Renal cortical epithelial cell (primary cell): ENCODE measurements at regions not wholly inside any gene's neighbourhood (a gene's known extent, or its start where the extent isn't known, plus 50 kb on each side); places are given as distances from the start of the nearest gene placed in this dataset.
"Not testable (repeated sequence)": the region's sequence is repeated elsewhere in the genome, so short reads cannot be mapped to it uniquely, and the experiment has no call there.

Source experiments
- DNase-seq: peaks from one replicate; pipeline ENCODE4 v3.0.0-alpha.2; 2011; ENCODE audit warnings: low read depth

DNA sequence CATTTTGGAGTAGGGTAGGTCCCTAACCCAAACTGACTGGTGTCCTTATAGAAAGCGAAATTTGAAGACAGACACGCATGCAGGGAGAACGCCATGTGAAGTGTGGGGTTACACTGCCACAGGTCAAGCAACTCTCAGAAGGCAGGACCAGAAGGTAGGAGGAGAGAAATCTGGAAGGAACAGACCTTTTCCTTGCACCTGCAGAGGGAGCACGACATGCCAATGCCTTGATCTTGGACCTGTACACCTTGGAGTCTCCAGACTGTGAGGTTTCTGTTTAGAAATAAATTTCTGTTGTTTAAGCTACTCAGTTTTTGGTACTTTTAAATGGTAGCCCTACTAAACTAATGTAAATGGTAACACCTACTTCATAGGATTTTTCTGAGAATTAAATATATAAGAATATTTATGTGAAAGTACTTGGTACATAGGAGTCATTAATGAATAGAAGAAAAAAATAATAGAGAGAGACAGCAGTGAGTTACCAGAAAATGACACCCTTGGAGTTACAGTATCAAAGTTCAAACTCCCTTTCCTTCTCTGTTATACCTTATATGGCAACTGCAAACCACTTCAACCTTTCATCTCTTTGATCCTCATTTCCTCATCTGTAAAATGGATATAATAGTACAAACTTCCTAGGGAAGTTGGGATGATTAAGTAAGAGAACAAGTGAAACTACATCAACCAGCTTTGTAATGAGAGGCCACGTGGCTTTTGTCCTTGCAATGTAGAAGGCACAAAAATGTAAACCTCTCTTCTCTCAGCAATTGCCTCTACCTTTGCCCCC is 184.9 kb upstream of the PARD3B start:
- DNase-seq = no peak

DNA sequence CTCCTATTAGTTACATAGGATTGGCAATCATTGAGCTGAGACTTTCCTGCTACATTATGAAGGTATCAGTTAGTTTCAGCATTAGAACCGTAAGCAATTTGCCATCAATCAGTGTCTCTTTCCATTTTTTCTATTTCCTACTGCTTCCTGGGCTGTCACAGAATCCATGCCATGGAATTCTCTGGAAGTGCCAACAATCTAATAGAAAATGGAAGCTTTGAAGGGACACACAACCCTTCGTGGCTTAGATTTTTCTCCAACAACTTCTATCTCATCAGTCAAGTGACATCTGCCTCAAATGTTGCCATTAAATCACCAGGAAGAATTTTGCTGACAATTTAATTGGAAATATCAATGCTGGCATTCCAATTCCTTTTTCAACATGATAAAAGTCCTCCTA is 183.5 kb upstream of the PARD3B start:
- DNase-seq = no peak

DNA sequence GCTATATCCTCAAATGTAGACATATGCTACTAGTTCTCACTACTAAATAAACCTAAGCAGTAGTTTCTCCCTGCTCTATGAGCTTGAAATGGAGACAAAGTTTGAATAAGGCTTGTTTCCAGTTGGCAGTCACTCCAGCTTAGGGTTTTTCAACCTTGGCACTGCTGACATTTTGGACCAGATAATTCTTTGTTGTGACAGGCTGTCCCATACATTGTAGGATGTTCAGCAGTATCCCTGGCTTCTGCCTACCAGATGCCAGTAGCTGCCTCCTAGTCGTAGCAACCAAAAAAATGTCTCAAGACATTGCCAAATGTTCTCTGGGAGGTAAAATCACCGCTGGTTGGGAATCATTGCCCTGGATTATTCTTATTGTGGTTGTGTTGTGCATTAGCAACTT is 182.7 kb upstream of the PARD3B start:
- no peak for DNase-seq

DNA sequence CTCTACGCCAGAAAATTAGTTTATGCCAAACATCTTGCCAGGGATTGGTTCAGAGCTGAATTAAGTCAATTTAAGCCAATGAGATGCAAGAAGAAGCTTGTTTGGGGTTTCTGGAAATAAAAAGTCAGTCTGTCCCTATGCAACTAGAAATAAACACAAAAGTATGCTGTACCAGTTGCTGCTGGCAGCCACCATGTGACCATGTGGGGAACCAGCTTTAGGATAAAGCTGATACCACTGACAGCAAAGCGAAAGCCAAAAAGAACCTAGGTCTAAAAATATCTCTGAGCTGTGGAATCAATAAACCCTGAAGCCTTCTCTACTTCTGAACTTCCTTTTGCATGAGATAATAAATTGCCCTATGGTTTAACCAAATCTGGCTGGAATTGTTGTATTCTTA is 181.8 kb upstream of the PARD3B start:
- no peak for DNase-seq

DNA sequence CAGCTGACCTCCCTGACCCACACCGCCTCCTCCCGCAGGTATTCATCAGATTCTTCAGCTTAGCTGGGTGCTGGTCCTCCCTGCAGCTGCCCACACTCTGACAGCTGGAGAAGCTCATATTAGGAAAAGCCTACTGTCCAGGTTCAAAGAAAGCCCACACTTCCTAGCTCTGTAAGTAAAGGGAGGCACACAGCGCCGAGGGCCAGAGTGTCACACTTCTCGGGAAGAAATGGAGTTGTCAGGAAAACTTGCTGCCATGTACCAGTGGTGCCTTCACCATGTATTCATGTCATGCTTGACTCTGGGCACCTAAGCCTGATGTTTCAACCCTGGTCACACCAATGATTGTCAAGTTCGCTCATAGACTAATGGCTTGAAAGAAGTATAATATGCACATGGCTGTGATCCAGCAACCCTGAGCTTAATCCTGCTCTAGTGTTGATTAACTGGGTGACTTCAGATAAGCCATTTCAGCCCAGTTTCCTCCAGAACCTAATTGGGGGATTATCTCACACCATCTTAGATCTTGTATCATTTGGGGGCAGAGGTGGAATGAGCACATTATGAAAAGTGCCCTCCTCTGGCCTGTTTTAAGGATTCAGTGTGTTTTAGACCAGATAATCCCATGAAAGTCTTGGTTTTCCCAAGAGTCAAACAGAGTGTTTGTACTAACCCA is 180.3 kb upstream of the PARD3B start:
- DNase-seq = no peak

DNA sequence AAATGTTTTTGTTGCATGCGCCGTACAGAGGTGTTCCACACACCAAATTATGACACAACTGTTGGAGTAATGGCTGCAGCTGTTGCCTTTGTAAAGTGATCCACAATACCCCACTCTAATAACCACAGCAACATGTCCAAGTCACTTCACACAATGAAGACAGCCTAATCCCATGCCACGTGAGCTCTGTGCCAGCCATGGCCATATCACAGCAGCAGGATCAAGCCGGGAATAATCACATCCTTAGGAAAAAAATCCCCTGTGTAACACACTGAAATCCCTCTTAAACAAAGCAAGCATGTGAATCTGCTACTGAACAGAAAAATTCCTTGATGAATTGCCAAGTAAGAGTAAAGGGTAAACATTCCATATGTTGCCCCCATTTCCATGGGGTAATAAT is 179.5 kb upstream of the PARD3B start:
- DNase-seq = no peak

DNA sequence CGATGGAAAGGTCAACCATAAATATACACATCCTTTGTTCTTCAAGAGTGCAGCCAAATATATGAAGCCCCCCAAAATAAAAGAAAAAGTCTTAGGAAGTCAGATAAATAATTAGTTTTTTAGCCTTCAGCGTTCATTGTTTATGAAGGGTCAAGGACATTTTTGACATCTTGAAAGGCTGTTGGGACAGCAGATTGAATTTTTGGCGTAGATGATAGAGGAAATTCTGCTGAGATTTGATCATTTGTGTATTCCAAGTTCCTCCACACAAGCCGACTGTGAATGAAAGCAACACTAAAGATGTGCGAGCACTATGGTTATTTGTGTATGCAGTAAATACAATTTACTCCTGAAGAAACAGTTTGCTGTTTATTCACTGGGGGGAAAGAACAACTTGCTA is 177.8 kb upstream of the PARD3B start:
- DNase-seq = no peak

DNA sequence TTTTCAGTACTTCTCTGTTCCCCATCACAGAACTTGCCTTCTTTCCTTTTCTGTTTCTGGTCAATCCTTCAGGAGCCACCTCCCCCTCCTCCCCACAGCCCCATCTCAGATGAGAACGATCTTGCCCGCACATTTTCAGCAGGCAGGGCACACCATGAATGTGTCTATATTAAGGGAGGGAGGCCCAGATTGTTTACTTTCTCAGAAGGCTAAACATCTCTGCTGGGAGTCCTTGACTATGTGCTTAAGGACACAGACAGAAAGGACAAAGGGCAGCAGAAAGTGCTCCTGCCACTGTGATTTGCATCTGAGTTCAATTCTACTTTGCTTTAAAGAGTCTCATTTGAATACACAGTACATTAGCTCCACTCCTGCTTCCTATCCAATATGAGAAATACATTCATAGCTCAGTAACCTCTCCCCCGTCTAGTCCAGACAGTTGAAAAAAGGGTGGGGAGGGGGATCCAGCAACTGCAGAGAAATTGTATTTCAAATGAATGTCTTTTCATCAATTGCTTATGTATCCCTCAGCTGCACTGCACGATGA is 175.0 kb upstream of the PARD3B start:
- DNase-seq = no peak

DNA sequence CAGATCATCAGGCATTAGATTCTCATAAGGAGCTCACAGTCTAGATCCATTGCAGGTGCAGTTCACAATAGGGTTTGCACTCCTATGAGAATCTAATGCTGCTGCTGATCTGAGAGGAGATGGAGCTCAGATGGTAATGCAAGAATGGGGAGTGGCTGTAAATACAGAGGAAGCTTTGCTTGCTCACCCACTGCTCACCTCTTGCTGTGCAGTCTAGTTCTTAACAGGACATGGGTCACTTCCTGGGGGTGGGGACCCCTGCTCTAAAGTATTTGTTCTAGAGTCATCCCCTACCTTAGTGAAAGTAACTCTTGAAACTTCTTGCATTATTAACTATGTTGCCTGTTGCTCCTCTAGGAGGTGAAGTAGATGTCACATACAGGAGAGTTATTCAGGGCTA is 171.3 kb upstream of the PARD3B start:
- DNase-seq = no peak

DNA sequence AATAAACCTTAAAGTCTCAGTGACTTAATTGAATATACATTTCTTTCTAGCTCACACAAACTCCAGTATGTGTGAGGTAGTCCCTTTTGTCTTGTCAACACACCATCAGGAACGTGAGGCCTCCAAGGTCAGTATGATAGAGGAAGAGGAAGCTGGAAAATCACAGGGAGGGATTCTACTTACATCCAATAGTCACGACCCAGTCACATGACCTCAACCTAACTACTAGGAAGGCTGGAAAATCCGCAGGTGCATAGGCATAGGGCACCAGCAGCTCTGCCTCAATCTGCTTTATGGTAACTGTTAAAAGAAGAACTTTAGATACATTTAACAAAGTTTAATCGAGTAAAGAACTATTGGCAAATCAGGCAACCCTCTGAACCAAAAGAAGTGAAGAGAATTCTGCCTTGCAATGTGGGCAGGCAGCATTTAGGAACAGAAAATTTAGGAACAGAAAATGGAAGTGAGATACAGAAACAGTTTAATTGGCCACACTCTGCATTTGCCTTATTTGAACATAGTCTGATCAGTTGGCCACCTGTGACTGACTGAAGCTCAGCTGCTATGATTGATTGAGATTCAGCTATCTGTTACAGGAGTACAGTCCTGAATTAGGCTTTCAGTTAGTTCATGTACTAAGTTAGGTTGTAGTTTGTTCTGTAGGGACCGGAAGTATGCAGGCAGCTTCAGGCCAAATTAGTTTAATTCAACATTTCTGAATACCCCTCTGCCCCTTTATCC is 165.0 kb upstream of the PARD3B start:
- no peak for DNase-seq

DNA sequence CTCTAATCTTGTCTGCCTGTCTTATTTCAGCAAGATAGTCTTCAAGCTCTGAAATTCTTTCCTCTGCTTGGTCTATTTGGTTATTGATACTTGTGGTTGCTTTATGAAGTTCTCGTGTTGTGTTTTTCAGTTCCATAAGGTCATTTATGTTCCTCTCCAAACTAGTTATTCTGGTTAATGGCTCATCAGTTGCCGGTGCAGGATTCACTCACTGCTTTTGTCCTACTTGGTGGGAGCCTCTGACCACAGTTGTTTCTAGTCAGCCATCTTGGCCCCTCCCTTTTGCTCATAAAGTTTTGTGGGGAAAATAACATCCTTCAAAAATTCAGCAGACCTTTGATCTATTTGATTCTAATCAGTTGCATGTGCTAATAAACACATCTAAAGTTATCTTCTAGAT is 158.6 kb upstream of the PARD3B start:
- no peak for DNase-seq

DNA sequence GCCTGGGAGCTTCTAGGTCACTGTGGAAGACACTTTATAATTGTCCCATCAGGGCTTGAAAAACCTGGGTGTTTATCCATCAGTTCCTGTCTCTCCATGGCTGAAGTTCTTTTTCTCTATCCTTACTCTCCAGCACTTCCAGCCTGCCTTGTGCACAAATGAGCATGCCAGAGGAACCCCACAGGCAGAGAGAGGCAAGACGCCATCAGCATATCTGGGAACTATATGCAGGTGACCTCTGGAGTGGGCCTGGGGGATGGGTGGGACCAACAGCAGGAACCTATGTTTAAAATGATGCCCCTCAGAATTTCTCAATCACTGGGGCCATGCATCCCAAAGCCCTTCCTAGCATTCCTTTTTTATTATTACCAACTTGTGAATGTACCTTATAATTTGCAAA is 156.2 kb upstream of the PARD3B start:
- no peak for DNase-seq

DNA sequence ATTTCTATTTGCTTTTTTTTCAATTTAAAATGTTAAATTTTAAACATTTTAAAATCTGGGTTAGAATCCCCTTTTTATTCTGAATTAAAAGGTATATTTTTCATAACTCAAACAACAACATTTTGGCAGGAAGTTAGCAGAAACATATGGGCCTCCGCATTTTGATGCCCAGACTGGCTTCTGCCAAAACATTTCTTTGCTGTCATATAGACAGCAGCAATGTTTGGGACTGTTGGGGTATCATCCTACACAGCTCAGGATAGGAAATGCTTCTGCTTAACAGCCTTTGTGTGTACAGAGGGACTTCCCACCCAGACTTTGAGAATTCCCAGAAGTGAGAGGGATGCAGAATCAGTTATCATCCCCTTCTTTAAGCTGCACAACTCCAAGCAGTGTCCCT is 155.4 kb upstream of the PARD3B start:
- no peak for DNase-seq

DNA sequence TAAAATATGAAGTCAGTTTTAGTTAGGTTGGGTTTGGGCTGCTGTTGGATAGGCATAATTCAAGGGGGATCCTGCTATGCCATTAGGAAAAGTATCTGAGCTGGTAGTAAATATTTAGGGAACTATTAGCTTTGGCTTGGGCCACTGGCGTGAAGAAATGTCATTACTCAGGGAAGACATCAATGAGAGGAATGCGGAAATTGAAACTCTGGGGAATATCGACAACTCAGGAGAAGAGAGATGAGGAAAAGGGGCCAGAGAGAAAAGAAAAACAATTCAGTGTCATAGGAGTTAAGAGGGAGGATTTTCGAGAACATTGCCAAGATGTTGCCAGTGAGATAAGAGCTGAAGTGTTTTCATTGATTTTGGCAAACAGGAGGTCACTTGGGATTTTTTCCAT is 149.7 kb upstream of the PARD3B start:
- DNase-seq = no peak

DNA sequence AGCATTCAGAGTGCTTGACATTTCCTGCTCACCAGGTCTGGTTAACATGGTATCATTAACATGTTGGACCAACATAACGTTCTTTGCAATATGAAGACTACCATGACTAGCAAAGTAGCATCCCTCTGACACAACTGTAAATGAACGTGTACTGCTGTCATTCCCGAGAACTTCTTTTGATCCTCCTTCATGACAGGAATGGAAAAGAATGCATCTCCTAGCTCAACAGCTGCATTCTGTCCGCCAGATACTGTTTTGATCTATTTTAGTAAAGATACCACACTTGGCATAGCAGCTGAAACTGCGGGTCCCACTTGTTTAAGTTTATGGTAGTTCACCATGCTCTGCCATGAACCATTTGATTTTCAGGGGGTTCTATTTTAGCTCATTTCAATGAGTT is 144.2 kb upstream of the PARD3B start:
- DNase-seq = no peak

DNA sequence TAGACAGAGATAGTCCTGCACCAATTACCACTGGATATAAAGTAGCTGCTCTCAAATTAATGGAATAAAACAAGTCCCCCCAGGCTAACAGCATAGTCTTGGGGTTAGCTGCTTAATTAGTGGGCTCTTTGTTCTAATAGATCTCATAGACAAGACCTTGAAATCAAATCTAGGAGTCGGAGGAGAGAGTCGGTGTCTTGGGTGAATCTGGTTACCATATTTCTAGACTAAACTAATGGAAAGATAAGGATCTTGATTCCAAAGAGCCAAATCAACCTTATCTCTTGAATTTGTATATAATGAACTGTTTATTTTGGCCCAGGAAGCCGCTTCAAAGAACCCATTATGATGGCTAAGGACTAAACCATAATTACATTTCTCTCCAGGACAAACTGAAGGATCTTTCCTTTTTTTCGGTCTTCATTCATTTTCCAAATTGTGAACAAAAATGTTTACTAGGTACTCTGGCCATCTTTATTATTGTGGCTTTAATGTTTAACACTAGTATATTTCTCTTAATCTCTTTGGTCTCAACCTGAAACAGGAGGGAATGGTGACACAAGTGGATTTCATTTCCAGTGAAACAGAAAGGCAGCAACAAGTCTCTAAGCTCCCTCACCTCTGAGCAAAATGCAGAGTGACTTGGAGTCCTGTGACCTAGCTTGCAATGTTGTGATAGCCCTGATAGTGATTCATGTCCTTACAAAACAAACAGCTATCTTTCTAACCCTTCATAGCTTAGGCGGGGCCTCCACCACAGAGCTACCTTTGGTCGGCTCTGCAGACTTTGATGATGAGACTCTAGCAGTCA is 137.9 kb upstream of the PARD3B start:
- DNase-seq = peak; percentile 66

DNA sequence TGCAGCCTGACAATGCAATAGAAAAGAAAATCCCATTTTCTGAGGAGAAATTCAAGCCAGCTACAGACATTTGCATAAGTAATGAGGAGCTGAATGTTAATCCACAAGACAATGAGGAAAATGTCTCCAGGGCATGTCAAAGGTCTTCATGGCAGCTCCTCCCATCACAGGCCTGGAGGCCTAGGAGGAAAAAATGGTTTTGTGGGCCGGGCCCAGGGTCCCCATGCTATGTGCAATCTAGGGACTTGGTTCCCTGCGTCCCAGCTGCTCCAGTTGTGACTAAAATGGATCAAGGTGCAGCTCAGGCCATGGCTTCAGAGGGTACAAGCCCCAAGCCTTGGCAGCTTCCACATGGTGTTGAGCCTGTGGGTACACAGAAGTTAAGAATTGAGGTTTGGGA is 132.5 kb upstream of the PARD3B start:
- not testable (repeated sequence) for DNase-seq

DNA sequence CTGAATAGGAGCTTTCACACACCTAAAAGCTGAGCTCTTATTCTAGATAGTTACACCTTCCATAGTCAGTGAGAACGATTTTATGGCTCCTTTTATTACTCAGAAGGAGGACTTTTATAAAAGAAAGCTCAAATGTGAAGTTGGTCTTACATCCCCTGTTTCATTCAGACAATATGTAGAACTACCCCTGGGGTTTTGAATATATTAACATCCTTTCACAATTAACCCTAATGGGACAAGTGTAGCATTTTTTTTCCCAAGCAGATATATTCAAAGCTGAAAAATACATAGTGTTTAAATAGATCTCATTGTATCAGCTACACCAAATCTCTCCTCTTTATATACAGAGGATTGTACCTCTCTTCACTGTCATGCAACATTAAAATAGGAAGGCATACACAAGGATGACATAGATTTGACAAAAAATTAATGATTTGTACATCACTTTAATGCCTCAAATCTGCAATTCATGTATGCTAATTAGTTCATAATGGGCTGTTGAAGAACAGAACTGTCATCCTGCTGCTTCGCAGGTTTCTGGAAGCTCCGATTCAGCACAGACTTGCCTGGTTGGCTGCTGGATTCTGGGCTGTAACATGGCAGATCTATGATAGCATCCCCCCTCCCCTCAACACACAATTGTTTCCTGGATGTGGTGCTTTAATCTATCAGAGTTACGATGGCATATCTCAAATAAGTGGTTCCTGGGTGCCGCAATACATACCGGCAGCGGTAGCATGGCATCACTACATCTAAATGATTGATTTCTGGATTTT is 129.7 kb upstream of the PARD3B start:
- no peak for DNase-seq

DNA sequence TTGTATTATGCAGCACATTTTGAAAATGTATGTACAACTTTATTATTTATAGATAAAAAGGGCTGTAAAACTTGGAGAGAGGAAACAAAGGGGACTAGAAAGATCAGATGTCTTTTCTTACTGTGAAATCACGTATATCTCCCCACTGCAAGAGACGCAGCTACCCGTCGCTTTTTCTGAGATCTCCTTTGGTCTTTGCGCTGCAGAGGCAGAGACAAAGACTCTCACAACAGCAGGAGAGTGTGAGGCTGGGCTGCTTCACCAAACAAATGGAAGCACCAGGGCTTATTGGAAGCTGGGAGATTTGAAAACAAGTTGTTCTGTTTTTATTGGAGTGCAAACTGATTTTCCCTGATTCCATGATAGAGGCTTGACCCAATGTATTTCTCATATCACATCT is 129.0 kb upstream of the PARD3B start:
- DNase-seq = no peak

DNA sequence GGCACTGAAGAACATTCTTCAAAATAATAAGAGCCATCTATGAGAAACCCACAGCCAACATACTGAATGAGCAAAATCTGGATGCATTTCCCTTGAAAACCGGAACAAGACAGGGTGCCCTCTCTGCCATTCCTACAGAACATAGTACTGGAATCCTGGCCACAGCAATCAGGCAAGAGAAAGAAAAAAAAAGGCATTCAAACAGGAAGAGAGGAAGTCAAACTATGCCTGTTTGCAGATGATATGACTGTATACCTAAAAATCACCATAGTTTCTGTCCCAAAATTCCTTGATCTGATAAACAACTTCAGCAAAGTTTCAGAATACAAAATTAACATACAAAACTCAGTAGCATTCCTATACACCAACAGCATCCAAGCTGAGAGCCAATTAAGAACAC is 119.5 kb upstream of the PARD3B start:
- DNase-seq = no peak

DNA sequence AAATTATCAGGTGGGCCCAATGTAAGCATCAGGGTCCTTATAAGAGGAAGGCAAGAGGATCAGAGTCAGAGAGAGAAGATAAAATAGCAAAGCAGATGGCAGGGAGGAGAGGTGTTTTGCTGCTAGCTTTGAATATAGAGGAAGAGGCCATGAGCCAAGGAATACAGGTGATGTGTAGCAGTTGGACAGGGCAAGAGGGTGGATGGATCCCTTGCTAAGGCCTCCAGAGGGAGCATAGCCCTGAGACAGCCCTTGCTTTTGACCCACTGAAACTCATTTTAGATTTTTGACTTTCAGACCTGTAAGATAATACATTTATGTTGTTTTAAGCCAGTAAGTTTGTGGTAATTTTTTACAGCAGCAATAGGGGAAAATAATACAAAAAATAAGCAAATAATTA is 116.6 kb upstream of the PARD3B start:
- no peak for DNase-seq
